HG02970 (cell line): ENCODE measurements at regions not wholly inside any gene's neighbourhood (a gene's known extent, or its start where the extent isn't known, plus 50 kb on each side); places are given as distances from the start of the nearest gene placed in this dataset.
"Not testable (repeated sequence)": the region's sequence is repeated elsewhere in the genome, so short reads cannot be mapped to it uniquely, and the experiment has no call there.

ENCODE experiments used
- ATAC-seq: cut with Tn5 transposase; IDR thresholded peaks from one replicate; pipeline ENCODE4 v1.9.1; 2021; ENCODE audit warnings: mild to moderate bottlenecking, moderate library complexity, moderate number of reproducible peaks; ENCODE audit not compliant: unreplicated experiment, low FRiP score

DNA sequence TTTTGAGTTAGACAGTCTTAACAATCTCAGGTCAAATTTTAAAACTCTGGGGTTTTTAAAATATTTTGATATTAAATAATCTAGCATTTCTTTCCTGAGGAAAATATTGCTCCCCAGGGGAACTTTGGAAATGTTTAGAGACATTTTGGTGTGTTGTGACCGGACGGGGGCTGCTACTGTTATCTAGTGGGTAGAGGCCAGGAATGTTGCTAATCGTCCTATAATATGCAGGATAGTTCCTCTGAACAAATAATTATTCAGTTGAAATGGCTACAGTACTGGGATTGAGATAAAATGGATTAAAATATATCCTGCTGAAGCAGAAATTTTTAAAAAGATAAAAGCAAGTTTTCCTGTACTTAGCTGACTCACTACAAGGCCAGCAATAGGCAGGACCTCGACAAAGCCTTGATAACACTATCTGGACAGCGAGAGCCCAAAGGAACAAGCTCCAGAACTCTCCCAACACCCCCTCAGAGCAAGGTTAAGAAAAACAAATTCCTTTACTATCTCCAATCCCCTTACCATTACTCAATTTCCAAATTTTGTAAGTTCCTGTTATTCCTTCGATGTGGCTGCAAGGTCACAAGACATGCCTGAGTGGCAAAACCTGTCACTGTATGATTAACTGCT, 1407.4 kb downstream of the SUCLG1 start:
- ATAC-seq: no peak

DNA sequence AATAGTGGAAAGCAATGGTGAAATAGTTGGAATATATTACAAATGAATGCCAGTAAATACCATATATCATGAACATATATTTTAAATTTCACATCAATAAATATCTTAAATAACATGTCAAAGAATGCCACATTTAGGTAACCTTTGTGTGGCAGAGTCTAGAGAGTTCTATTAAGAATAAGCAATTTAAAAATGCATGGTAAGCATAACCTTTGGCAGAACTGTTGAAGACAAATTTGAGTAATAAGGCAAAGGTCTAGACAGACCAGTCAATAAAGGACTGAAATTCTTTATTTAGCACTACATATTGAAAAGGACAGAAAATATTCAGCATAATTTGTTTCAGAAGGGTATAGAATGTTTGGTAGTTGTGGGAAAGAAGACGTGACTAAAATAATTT, 1417.0 kb downstream of the SUCLG1 start:
- no peak for ATAC-seq

DNA sequence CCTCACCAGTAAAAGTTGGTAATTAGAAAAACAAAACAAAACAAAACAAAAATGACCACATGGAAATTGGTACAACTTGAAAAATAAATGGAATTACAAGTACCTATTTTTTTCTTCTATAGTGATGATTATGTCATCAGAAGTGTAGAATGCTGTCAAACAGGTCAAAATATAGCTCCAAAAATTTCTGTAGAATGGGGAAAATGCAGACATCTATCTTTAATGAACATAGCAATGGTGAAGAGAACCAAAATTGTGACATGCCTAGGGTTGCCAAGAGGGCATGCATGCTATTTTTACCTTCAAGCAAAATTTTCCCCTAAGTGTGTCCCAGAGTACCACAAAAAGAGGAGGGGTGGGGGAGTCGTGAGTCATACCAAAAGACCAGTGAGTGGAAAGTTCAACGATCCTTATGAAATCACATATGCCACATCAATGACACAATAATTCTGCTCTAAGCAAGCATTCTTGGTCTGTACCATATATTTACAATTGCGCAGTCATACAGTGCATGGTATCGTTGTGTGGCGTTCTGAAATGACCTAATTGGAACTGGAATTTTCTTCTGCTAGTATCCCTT, 1436.4 kb downstream of the SUCLG1 start:
- ATAC-seq: no peak

DNA sequence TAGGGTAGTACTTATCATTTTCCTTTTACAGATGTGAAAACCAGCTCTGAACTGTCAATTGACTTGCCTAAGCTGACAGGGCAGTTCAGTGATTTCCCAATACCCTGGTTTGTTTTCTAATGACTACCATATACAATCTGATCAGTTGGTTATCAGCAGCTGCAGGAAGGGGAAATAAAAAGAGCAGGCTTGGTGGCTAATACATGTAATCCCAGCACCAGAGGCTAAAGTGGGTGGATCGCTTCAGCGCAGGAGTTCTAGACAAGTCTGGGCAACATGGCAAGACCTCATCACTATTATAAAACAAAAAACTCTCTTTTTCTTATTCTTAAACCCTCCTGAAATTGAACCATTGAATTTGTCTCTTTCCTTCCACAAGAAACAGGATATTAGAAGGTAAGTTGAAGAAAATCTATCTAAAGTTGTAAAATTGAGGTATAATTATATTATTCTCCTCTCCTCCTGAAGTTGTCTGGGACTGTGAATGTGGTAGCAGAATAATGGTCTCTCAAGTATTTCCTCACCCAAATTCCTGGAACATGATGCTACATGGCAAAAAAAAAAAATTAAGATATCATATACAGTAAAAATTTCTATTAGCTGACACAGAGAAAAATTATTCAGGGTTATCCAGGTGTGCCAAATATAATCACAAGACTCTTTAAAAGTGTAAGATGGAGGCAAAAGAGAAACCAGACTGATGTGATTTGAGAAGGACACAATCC, 1441.6 kb downstream of the SUCLG1 start:
- no peak for ATAC-seq

DNA sequence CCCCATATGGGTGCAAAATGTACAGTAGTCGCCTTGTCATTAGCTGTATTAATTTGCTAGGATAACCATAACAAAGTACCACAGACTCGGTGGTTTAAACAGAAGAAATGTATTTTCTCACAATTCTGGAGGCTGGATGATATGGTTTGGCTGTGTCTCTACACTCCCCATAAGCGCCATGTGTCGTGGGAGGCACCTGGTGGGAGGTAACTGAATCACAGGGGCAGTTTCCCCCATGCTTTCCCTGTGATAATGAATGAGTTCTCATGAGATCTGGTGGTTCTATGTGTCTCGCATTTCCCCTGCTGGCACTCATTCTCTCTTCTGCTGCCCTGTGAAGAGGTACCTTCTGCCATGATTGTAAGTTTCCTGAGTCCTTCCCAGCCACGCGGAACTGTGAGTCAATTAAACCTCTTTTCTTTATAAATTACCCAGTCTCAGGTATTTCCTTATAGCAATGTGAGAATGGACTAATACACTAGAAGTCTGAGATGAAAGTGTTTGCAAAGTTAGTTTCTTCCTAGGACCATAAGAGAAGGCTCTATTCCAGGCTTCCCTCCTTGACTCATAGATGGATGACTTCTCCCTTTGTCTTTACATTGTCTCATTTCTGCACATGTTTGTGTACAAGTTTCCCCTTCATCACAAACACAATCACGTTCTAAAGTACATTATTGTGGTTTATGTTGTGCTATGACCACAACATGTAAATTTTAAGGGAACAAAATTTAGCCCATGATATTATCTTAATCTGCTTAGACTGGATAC, 1442.6 kb downstream of the SUCLG1 start:
- ATAC-seq: no peak

DNA sequence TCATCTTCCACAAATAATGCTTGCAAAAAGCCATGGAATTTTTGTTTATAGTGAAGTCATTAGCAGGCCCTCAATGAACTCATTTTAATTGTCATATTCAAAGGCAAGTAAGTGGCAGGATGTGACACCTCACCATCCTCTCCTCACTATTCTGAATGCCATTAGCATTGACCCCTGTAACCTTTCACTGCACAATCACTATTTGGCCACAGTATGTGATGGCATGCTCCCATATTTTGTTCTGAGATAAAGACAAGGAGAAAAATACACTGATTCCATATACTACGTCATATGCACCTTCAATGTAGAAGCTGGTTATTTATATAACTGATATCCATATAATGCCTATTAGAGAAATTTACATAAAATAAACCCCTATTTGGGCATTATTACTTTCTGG, 1443.2 kb downstream of the SUCLG1 start:
- ATAC-seq: no peak

DNA sequence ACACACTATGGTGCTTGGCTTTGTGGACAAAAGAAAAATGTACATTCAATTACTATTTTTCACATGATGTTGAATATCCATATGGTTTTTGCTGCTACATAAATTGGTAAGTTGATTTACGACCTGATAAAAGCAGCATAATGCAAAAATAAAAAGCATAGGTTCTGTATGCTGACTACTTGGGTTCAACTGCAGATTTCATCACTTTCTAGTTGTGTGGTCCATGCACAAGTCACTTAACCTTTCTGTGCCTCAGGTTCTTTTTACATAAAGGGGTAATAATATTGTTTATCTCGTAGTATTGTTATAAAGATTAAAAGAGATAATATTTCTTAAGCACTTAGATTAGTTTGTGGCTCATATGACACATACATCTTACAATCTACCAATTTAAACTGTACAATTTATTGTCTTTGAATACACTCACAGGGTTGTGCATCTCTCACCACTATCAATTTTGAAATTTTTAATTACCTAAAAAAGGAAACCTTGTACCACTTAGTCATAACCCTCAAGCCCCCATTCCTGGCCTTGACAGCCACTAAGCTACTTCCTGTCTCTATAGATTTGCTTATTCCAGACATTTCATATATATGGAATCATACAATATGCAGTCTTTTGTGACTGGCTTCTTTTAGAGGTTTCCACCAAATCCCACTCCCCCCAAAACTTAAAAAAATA, 1443.9 kb downstream of the SUCLG1 start:
- ATAC-seq: no peak

DNA sequence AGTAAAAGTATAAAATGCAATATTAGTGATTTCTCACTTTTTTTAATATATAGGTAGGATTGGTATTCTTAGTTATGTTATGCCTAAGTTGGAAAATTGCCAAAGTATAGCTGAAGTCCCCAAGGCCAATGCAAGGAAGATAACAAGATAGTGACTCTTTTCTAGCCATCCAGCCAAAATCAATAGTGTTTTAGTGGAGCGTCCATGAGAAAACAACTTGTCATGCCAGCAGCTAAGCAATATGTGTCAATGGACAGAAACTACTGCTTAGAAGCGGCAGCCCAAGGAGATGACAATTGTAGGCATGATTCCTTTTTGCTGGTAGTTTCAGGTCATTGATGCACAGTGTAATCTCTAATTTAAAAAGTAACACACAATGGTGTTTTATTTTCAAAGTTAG, 1444.6 kb downstream of the SUCLG1 start:
- ATAC-seq: no peak

DNA sequence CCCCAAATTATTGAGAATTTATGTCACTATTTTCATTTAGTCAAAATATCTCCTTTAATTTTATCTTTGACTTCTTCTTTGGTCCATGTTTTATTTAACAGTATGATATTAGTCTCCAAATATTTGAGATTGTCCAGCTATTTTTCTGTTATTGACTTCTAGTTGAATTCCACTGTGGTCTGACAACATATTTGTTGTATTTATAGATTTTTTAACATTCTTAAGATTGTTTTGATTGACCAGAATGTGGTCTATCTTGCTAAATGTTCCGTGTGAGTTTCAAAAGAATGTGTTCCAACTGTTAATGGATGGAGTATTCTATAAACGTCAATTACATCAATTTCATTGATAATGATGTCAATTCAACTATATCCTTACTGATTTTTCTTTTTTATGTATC, 1452.1 kb downstream of the SUCLG1 start:
- no peak for ATAC-seq

DNA sequence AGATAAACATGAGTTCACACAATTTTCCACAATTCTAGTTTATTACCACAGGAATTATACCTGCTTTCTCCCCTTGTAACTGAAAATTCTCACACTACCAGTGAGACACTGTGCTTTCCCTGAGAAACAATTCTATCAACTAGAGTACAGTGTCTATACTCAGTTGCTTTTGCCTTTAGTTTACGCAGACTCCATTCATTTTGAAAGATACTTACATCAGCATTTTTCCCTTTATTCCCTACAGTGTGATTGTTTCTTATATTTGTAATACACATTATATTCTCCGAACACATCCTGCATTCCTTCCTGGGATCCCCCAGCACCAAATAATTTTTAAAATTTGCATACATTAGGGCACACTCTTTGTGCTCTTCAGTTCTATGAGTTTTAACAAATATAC, 1455.5 kb downstream of the SUCLG1 start:
- no peak for ATAC-seq

DNA sequence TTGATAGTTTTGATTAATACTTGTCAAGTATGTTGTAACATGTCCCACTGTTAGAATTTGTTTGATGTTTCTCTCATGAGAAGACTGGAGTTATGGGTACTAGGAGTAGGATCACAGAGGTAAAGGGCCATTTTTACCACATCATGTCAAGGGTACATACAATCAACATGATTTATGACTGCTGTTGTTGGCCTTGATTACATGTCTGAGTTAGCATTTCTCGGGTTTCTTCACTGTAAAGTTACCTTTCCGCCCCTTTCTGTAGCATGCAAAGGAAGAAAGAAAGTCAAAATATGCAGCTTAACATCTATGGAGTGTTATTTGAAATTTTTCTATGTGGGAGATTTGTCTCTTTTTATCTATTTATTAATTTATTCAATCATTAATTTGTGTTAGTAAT, 1456.4 kb downstream of the SUCLG1 start:
- no peak for ATAC-seq

DNA sequence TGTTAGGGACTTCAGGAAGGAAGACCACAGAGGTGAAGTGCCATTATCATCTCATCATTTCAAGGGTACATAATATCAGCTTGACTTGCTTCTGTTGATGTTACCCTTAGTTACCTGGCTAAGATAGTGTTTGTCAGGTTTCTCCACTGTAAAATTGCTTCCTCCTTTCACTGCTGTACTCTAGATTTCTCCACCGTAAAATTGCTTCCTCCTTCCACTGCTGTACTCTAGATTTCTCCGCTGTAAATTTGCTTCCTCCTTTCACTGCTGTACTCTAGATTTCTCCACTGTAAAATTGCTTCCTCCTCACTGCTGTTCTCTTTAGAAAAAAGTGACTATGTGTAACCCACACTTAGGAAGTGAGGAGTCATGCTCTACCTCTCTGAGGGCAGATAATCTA, 1460.3 kb downstream of the SUCLG1 start:
- no peak for ATAC-seq

DNA sequence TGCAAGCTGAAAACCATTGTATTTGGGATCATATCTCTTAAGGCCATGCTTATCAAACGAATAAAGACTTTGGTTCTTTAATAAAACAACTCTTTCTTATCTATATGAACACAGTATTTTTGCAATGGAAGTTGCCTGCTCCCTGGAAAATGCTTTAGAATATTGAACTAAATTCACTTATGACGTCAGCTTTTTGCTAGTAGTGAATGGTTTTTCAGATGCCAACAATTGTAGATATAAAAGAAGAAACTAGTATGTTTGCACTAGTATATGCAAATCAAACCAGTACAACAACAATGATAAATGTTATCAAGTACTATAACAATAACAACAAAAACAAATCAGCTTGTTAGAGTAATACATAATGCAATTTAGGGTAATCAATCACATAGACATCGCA, 1462.9 kb downstream of the SUCLG1 start:
- no peak for ATAC-seq

DNA sequence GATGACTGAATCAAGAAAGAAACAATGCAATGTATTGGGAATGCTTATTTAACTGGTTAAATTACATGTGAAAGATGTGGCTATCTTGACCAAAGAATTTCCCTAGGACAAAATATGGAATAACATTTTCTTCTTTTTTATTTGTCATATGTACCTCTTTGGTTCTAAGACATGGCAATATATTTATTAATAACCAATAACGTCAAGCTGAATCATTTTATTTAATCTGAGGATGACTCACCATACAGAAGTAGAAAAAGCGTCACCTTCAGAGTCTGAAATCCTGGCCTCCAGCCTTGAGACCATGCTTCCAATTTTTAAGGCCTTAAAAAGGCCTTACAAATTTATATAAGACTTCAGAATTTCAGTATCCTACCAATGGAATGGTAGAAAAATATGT, 1464.9 kb downstream of the SUCLG1 start:
- no peak for ATAC-seq

DNA sequence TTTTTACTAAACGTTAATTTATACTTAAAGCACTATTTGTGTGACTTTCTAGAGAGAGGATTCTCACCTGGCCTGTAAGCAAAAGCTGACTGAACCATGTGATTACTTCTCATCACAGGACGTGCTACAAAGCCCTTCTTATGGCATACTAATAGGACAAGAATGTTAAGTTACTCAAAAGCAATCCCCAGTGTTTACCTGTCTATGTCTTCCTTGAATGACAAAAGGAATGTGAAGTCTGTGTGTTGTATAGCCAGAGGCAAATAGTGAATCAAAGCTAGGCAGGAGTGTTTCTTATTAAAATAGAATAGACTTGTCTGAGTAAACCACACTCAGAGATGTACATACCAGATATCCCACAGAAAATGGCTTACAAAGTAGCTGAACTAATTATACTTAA, 1465.5 kb downstream of the SUCLG1 start:
- no peak for ATAC-seq

DNA sequence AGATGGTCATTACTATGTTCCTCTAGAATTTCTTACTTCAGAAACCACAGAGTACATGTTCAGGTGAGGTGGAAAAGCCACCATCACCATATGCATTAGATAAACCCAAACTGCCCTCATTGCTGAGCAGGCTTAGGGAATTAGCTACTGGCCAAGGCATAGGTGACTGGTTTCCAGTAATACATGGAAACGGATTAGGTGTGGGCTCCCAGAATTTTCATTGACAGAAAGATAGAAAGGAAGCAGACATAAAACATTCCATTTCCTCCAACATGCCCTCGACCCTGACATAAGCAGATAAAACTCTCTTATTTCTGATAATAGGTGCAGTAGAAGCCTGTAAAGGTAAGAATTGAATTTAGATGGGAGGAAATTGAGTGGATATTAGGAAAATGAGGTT, 1466.1 kb downstream of the SUCLG1 start:
- ATAC-seq: no peak

DNA sequence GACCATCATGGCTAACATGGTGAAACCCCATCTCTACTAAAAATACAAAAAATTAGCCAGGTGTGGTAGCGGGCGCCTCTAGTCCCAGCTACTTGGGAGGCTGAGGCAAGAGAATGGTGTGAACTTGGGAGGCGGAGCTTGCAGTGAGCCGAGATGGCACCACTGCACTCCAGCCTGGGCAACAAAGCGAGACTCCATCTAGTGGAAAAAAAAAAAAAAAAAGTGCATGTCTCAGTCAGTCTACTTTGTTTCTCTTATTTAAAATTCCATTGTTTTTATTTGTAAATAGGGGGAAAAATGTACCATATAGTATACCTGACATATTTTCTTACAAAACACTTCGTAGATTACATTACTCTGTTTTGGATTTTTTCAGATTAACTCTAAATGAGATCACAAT, 1471.4 kb downstream of the SUCLG1 start:
- ATAC-seq: not testable (repeated sequence)

DNA sequence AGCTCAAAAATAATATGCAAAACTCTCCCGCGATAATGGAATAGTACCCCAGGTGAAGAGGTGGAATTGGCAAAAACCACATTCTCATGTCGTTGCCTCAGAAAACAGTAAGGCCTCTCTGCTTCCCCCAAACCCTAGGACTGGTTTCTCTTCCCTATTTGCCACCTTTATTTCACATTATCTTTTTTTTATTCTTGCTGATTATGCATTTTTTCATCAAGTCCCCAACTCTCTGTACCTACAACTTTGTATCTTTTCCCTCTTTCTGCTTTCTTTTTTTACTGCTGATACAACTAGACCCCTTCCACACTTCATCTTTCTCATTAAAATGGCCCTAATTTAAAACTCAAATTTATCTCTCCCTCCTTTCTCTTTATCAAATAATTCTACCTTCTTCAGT, 1472.2 kb downstream of the SUCLG1 start:
- no peak for ATAC-seq

DNA sequence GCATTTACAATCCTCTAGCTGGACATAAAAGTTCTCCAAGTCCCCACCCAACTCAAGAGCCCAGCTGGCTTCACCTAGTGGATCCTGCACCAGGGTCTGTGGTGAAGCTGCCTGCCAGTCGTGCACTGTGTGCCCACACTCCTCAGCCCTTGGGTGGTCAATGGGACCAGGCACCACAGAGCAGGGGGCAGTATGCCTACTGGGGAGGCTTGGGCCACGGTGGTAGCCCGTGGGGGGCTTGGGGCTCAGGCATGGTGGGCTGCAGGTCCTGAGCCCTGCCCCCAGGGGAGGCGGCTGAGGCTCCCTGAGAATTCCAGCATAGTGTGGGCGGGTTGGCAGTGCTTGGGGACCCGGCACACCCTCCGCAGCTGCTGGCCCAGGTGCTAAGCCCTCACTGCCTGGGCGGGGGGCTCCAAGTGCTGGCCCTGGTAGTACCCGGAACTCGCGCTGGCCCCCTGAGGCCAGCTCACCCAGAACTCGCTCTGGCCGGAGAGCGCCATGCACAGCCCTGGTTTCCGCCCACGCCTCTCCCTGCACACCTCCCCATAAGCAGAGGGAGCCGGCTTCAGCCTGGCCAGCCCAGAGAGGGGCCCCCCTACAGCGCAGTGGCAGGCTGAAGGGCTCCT, 1473.4 kb downstream of the SUCLG1 start:
- ATAC-seq: no peak

DNA sequence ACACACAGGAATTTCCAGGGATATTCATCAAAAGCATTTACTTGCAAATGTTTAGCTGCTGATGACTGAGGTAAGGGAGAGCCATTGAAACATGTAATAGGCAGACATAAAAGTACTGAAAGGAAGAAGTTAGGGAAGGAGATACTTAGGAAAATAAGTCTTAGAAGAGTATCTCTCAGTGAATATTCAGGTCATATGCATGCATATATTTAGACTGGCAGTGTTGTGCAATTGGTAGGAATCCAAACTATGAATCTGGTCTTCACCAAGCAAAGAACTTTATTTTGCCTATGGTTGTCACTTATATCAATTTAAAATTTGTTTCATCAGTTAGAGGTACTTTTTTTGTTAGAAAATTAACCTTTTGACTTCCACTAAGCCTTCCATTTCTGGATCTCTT, 1490.7 kb downstream of the SUCLG1 start:
- ATAC-seq: no peak
